ENCODE measurements at regions not wholly inside any gene's neighbourhood (a gene's known extent, or its start where the extent isn't known, plus 50 kb on each side); places are given as distances from the start of the nearest gene placed in this dataset.

- TF ChIP-seq CTCF (IDR thresholded peaks at IDR 0.05; ENCODE audit: low read depth, low read length, poor library complexity, severe bottlenecking) (no peak), EZH2phosphoT487 (IDR thresholded peaks at IDR 0.05; ENCODE audit: borderline replicate concordance, low read length) (no peak)
- H3K4me2 ChIP-seq (ENCODE audit: low read length): no peak overlapping the region
- no peaks in the 10 kb centered on the region for H4K20me1 ChIP-seq (ENCODE audit: control insufficient read depth, insufficient read depth, low read depth, low read length)
These were observed 582.6 kb downstream of the METTL15 start for GRCh38 chr11:28690746-28691145.

GRCh38 chr11:28684011-28684586 is 575.9 kb downstream of the METTL15 start:
- Histone ChIP-seq H3K27ac (ENCODE audit: low read depth, low read length) (no peak overlapping the region), H3K4me2 (ENCODE audit: low read length) (no peak overlapping the region), H3K79me2 (ENCODE audit: control insufficient read depth, low read length) (no peaks in the 10 kb centered on the region), H3F3A (ENCODE audit: control insufficient read depth, insufficient read depth) (no peaks in the 10 kb centered on the region), H3K4me3 (ENCODE audit: low read length) (no peak overlapping the region), H4K20me1 (ENCODE audit: control insufficient read depth, insufficient read depth, low read depth, low read length) (no peaks in the 10 kb centered on the region), H3K4me1 (ENCODE audit: control insufficient read depth, low read length) (no peaks in the 10 kb centered on the region), H3K9me2 (replicated peaks; ENCODE audit: control insufficient read depth, low read length) (no peaks in the 10 kb centered on the region), H3K9me3 (ENCODE audit: control insufficient read depth, insufficient read depth, low read length) (no peaks in the 10 kb centered on the region), H3K27me3 (ENCODE audit: control insufficient read depth, low read length) (no peaks in the 10 kb centered on the region), H3K36me3 (ENCODE audit: control insufficient read depth, low read length) (no peaks in the 10 kb centered on the region)
- TF ChIP-seq EZH2phosphoT487 (IDR thresholded peaks at IDR 0.05; ENCODE audit: borderline replicate concordance, low read length): no peak
- no peak for TF ChIP-seq CTCF (IDR thresholded peaks at IDR 0.05; ENCODE audit: low read depth, low read length, poor library complexity, severe bottlenecking)

More at GRCh38 chr11:28690746-28691145, 582.6 kb downstream of the METTL15 start:
- no peaks in the 10 kb centered on the region for H3K9me3 ChIP-seq (ENCODE audit: control insufficient read depth, insufficient read depth, low read length)
- H3K79me2 ChIP-seq (ENCODE audit: control insufficient read depth, low read length): no peaks in the 10 kb centered on the region
- H3K4me3 ChIP-seq (ENCODE audit: low read length): no peak overlapping the region
- H3F3A ChIP-seq (ENCODE audit: control insufficient read depth, insufficient read depth): no peaks in the 10 kb centered on the region
- H3K27me3 ChIP-seq (ENCODE audit: control insufficient read depth, low read length): no peaks in the 10 kb centered on the region
- no peaks in the 10 kb centered on the region for H3K9me2 ChIP-seq (replicated peaks; ENCODE audit: control insufficient read depth, low read length)
- no peak overlapping the region for H3K27ac ChIP-seq (ENCODE audit: low read depth, low read length)
- H3K36me3 ChIP-seq (ENCODE audit: control insufficient read depth, low read length): no peaks in the 10 kb centered on the region
- no peaks in the 10 kb centered on the region for H3K4me1 ChIP-seq (ENCODE audit: control insufficient read depth, low read length)

- Histone ChIP-seq H3K4me1 (ENCODE audit: control insufficient read depth, low read length) (no peaks in the 10 kb centered on the region), H3K79me2 (ENCODE audit: control insufficient read depth, low read length) (no peaks in the 10 kb centered on the region), H3K4me2 (ENCODE audit: low read length) (no peak overlapping the region), H3K27ac (ENCODE audit: low read depth, low read length) (no peak overlapping the region), H3K4me3 (ENCODE audit: low read length) (no peak overlapping the region), H3K9me2 (replicated peaks; ENCODE audit: control insufficient read depth, low read length) (no peaks in the 10 kb centered on the region), H3F3A (ENCODE audit: control insufficient read depth, insufficient read depth) (no peaks in the 10 kb centered on the region), H3K36me3 (ENCODE audit: control insufficient read depth, low read length) (no peaks in the 10 kb centered on the region), H3K9me3 (ENCODE audit: control insufficient read depth, insufficient read depth, low read length) (no peaks in the 10 kb centered on the region), H4K20me1 (ENCODE audit: control insufficient read depth, insufficient read depth, low read depth, low read length) (no peaks in the 10 kb centered on the region), H3K27me3 (ENCODE audit: control insufficient read depth, low read length) (no peaks in the 10 kb centered on the region)
- TF ChIP-seq EZH2phosphoT487 (IDR thresholded peaks at IDR 0.05; ENCODE audit: borderline replicate concordance, low read length) (no peak), CTCF (IDR thresholded peaks at IDR 0.05; ENCODE audit: low read depth, low read length, poor library complexity, severe bottlenecking) (no peak)
These were observed 571.7 kb downstream of the METTL15 start for GRCh38 chr11:28679795-28680468.

All from DOHH2 (cell line).